ENCODE measurements at regions not wholly inside any gene's neighbourhood (a gene's known extent, or its start where the extent isn't known, plus 50 kb on each side); places are given as distances from the start of the nearest gene placed in this dataset.

DNA sequence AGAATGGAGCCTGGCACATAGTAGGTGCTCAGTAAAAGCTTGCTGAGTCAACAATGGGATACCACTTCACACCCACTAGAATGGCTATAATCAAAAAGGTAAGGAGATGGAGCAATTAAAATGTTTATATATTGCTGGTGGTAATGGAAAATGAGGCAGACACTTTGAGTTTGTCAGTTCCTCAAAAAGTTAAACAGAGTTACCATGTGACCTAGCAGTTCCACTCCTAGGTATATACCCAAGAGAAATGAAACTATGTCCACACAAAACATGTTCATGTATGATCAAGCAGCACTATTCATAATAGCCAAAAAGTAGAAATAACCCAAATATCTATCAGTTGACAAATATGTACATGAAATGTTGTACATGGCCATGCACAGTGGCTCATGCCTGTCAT lies 74.8 kb upstream of the ECE1 start:
- H3K27me3 ChIP-seq (replicated peaks; ENCODE audit: control insufficient read depth, insufficient read depth, low read length) = no peaks in the 10 kb centered on the region
- no peaks in the 10 kb centered on the region for H3K9me3 Mint-ChIP-seq (ENCODE audit: unreplicated experiment)
- TF ChIP-seq, protein P1, sequence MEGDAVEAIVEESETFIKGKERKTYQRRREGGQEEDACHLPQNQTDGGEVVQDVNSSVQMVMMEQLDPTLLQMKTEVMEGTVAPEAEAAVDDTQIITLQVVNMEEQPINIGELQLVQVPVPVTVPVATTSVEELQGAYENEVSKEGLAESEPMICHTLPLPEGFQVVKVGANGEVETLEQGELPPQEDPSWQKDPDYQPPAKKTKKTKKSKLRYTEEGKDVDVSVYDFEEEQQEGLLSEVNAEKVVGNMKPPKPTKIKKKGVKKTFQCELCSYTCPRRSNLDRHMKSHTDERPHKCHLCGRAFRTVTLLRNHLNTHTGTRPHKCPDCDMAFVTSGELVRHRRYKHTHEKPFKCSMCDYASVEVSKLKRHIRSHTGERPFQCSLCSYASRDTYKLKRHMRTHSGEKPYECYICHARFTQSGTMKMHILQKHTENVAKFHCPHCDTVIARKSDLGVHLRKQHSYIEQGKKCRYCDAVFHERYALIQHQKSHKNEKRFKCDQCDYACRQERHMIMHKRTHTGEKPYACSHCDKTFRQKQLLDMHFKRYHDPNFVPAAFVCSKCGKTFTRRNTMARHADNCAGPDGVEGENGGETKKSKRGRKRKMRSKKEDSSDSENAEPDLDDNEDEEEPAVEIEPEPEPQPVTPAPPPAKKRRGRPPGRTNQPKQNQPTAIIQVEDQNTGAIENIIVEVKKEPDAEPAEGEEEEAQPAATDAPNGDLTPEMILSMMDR (IDR thresholded peaks at IDR 0.05; ENCODE audit: insufficient read depth in 1 of 2, low read depth in 1 of 2, low read length in 1 of 2, severe bottlenecking in 1 of 2, unreplicated experiment in 1 of 2) = no peak
- H3K9me3 ChIP-seq = no peaks in the 10 kb centered on the region
- H3K36me3 ChIP-seq (ENCODE audit: control insufficient read depth, insufficient read depth, low read length) = no peaks in the 10 kb centered on the region
- no peak overlapping the region for H3K4me3 Mint-ChIP-seq (ENCODE audit: unreplicated experiment)
- no TSS peak for BruUV-seq (replicated peaks)
- H3K4me1 Mint-ChIP-seq (ENCODE audit: low read depth, unreplicated experiment) = no peaks in the 10 kb centered on the region
- ChIA-PET POLR2A (no interaction called here), CTCF (interaction anchor here (0.6 to 1.9 kb wide), 2 partner anchors 105 to 110 kb away, joined by 3 to 7 read pairs; no protein-coding TSS in a partner anchor)
- H3K36me3 Mint-ChIP-seq (ENCODE audit: insufficient read depth, unreplicated experiment) = no peaks in the 10 kb centered on the region
- no peak for DNase-seq
- intact Hi-C loops (cut with micrococcal nuclease; ENCODE audit: unreplicated experiment) = loop anchor here (5.0 kb wide), 1 partner anchor 148 kb away; no protein-coding TSS in a partner anchor
- H3K4me3 ChIP-seq (ENCODE audit: low read depth, low read length) = no peak overlapping the region
- H3K27me3 Mint-ChIP-seq (ENCODE audit: insufficient read depth, unreplicated experiment) = no peaks in the 10 kb centered on the region
- H3K4me1 ChIP-seq = peaks cover 5% of the 10 kb centered on the region; the same call in 1 of the 2 replicates
- no peak overlapping the region for H3K27ac Mint-ChIP-seq (ENCODE audit: unreplicated experiment)

GRCh38 chr1:21362096-21362495 lies 71.8 kb upstream of the ECE1 start:
- no TSS peak for BruUV-seq (replicated peaks)
- Histone ChIP-seq H3K4me3 (ENCODE audit: low read depth, low read length) (no peak overlapping the region), H3K27me3 (replicated peaks; ENCODE audit: control insufficient read depth, insufficient read depth, low read length) (no peaks in the 10 kb centered on the region), H3K4me1 (no peaks in the 10 kb centered on the region), H3K36me3 (ENCODE audit: control insufficient read depth, insufficient read depth, low read length) (no peaks in the 10 kb centered on the region), H3K9me3 (no peaks in the 10 kb centered on the region)
- POLR2A ChIA-PET = no interaction called here
- Mint-ChIP-seq H3K27ac (ENCODE audit: unreplicated experiment) (no peak overlapping the region), H3K36me3 (ENCODE audit: insufficient read depth, unreplicated experiment) (no peaks in the 10 kb centered on the region), H3K4me1 (ENCODE audit: low read depth, unreplicated experiment) (no peaks in the 10 kb centered on the region), H3K9me3 (ENCODE audit: unreplicated experiment) (no peaks in the 10 kb centered on the region), H3K27me3 (ENCODE audit: insufficient read depth, unreplicated experiment) (no peaks in the 10 kb centered on the region), H3K4me3 (ENCODE audit: unreplicated experiment) (no peak overlapping the region)
- intact Hi-C loops (cut with micrococcal nuclease; ENCODE audit: unreplicated experiment) = no loop called here
- DNase-seq = no peak
- TF ChIP-seq, protein P1 (IDR thresholded peaks at IDR 0.05; ENCODE audit: insufficient read depth in 1 of 2, low read depth in 1 of 2, low read length in 1 of 2, severe bottlenecking in 1 of 2, unreplicated experiment in 1 of 2) = no peak
- CTCF ChIA-PET = no interaction called here

- Histone ChIP-seq H3K4me1 (no peaks in the 10 kb centered on the region), H3K4me3 (ENCODE audit: low read depth, low read length) (no peak overlapping the region), H3K9me3 (no peaks in the 10 kb centered on the region), H3K36me3 (ENCODE audit: control insufficient read depth, insufficient read depth, low read length) (no peaks in the 10 kb centered on the region), H3K27me3 (replicated peaks; ENCODE audit: control insufficient read depth, insufficient read depth, low read length) (no peaks in the 10 kb centered on the region)
- ChIA-PET POLR2A (no interaction called here), CTCF (no interaction called here)
- Mint-ChIP-seq H3K4me1 (ENCODE audit: low read depth, unreplicated experiment) (no peaks in the 10 kb centered on the region), H3K36me3 (ENCODE audit: insufficient read depth, unreplicated experiment) (no peaks in the 10 kb centered on the region), H3K27ac (ENCODE audit: unreplicated experiment) (no peak overlapping the region), H3K9me3 (ENCODE audit: unreplicated experiment) (no peaks in the 10 kb centered on the region), H3K27me3 (ENCODE audit: insufficient read depth, unreplicated experiment) (no peaks in the 10 kb centered on the region), H3K4me3 (ENCODE audit: unreplicated experiment) (no peak overlapping the region)
- intact Hi-C loops (cut with micrococcal nuclease; ENCODE audit: unreplicated experiment) = no loop called here
- BruUV-seq (replicated peaks) = no TSS peak
- DNase-seq = no peak
- TF ChIP-seq, protein P1 (IDR thresholded peaks at IDR 0.05; ENCODE audit: insufficient read depth in 1 of 2, low read depth in 1 of 2, low read length in 1 of 2, severe bottlenecking in 1 of 2, unreplicated experiment in 1 of 2) = no peak
These were observed 71.2 kb upstream of the ECE1 start for GRCh38 chr1:21361506-21361905.
